ENCODE measurements at regions not wholly inside any gene's neighbourhood (a gene's known extent, or its start where the extent isn't known, plus 50 kb on each side); places are given as distances from the start of the nearest gene placed in this dataset.

DNA sequence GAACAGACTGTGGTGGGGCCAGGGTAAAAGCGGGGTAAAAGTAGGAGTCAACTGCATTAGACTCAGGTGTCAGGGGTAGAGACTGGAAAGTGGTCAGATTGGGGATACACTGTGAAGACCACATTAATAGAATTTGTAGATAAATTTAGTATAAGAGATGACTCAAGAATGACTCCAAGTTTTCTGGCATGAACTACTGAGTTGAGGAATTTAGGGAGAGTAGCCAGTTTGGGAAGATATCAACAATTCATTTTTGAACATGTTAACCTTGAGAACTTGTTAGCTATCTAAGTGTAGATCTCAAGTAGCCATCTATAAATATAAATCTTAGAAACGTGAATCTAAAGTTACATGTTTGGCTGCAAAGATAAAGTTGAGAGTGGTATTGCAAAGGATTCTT, 206.9 kb upstream of the HCCS start:
- TF ChIP-seq POLR2A (IDR thresholded peaks at IDR 0.05) (no peak), POLR2AphosphoS5 (IDR thresholded peaks at IDR 0.05) (no peak)
- TF ChIP-seq, protein P1, sequence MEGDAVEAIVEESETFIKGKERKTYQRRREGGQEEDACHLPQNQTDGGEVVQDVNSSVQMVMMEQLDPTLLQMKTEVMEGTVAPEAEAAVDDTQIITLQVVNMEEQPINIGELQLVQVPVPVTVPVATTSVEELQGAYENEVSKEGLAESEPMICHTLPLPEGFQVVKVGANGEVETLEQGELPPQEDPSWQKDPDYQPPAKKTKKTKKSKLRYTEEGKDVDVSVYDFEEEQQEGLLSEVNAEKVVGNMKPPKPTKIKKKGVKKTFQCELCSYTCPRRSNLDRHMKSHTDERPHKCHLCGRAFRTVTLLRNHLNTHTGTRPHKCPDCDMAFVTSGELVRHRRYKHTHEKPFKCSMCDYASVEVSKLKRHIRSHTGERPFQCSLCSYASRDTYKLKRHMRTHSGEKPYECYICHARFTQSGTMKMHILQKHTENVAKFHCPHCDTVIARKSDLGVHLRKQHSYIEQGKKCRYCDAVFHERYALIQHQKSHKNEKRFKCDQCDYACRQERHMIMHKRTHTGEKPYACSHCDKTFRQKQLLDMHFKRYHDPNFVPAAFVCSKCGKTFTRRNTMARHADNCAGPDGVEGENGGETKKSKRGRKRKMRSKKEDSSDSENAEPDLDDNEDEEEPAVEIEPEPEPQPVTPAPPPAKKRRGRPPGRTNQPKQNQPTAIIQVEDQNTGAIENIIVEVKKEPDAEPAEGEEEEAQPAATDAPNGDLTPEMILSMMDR (IDR thresholded peaks at IDR 0.05 in 8 of 11, conservative IDR thresholded peaks at IDR 0.05 in 3 of 11): no peak

All from spleen (tissue), 7 donors.